ENCODE measurements at regions not wholly inside any gene's neighbourhood (a gene's known extent, or its start where the extent isn't known, plus 50 kb on each side); places are given as distances from the start of the nearest gene placed in this dataset.

DNA sequence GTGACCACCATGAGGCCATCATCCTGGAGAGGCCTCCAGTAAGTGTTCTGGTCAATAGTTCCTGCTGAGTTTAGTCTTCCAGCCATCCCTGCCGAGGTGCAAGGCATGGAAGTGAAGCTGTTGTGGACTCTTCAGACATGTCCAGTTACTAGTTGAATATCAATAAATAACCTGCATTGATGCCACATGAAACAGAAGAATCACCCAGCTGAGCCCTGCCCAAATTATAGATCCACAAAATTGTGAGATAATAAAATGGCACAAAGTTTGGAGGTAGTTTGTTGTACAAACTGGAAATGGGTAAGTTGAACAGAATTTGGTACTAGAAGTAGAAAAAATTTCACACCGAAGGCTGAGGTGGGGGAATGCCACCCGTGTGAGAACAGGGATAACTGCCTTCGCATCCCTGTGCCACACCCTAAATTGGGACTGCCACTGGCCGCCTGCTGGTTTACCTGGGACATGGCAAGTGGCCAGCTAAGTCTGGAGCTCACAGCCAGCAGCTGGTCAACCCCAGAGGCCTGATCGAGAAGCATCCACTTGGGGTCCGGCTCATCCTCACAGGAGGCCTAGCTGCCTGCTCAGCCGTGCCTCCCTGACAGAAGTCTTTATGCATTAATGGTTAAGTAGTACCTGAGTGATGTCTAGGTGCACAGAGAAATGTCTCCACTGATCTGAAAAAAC lies 184.5 kb downstream of the SPRY1 start:
- POLR2A ChIA-PET = no interaction called here
- no peak for DNase-seq (ENCODE audit: extremely low spot score)
- CTCF ChIA-PET = interaction anchor here (1.0 to 3.6 kb wide), 2 partner anchors 17 kb away, joined by 3 to 19 read pairs; no protein-coding TSS in a partner anchor
- TF ChIP-seq CTCF (IDR thresholded peaks at IDR 0.05; ENCODE audit: control extremely low read depth, extremely low read depth, low read depth, missing control alignments) = no peak

- no peak for DNase-seq (ENCODE audit: extremely low spot score)
- POLR2A ChIA-PET = no interaction called here
- CTCF ChIA-PET = interaction anchor here (0.9 to 3.6 kb wide), 2 partner anchors 18 to 29 kb away, joined by 3 to 19 read pairs; no protein-coding TSS in a partner anchor
- TF ChIP-seq CTCF (IDR thresholded peaks at IDR 0.05; ENCODE audit: control extremely low read depth, extremely low read depth, low read depth, missing control alignments) = no peak
These were observed 185.2 kb downstream of the SPRY1 start for GRCh38 chr4:123581802-123582201.

DNA sequence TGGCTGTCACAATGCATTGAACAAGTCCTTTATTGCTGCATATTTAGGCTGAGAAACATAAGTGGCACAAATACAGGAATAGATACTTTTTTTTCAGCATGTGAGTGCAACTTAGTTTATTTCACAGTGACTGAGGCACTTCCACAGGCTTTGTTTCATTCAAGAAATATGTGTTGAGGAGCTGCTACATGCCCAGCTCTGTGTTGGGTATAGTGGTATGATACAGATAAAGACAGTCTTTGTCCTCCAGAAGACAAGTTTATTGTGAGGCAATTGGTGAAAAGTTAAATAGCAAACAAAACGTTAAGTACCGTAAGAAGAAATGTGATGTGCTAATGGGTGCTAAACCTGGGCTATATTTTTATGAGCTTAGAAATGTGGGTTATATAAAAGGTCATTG lies 186.4 kb downstream of the SPRY1 start:
- ChIA-PET CTCF (interaction anchor here (1.1 to 3.6 kb wide), 2 partner anchors 19 to 36 kb away, joined by 3 to 19 read pairs; no protein-coding TSS in a partner anchor), POLR2A (no interaction called here)
- DNase-seq (ENCODE audit: extremely low spot score) = no peak
- no peak for TF ChIP-seq CTCF (IDR thresholded peaks at IDR 0.05; ENCODE audit: control extremely low read depth, extremely low read depth, low read depth, missing control alignments)

GRCh38 chr4:123585111-123585510 lies 188.5 kb downstream of the SPRY1 start:
- DNase-seq (ENCODE audit: extremely low spot score) = no peak
- POLR2A ChIA-PET = no interaction called here
- TF ChIP-seq CTCF (IDR thresholded peaks at IDR 0.05; ENCODE audit: control extremely low read depth, extremely low read depth, low read depth, missing control alignments) = no peak
- CTCF ChIA-PET = no interaction called here

GRCh38 chr4:123587983-123588494 lies 191.4 kb downstream of the SPRY1 start:
- CTCF ChIA-PET = interaction anchor here (1.0 to 3.5 kb wide), 5 partner anchors 10 to 22 kb away, joined by 3 to 15 read pairs (median 5); no protein-coding TSS in a partner anchor
- DNase-seq (ENCODE audit: extremely low spot score) = no peak
- POLR2A ChIA-PET = no interaction called here
- TF ChIP-seq CTCF (IDR thresholded peaks at IDR 0.05; ENCODE audit: control extremely low read depth, extremely low read depth, low read depth, missing control alignments) = no peak

DNA sequence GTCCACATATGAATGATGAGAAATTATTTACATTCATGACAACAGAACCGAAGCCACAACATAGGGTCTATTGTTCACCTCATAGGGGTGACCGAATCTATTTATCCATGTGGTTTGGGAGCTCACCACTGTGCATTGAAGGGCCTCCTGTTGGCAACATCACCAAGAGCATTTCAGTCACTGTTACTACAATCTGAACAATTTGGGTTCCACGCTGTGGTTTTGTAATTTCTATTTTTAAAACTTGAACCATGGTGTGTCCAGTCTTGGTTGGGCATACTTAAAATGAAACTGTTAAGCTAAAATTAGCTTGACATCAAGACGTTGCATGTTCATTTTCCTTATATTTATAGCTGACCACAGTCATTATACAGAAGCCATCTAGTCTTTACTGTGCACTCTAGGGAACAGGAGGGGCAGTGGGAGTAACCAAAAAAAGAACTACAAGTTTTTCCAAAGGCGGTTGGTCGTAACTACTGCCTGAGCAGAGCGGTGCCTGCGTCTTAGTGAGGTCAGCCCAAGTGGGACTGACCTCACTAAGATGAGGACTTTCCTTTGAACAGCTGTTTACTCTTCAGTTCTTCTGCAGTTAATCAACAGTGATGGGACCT lies 192.1 kb downstream of the SPRY1 start:
- DNase-seq (ENCODE audit: extremely low spot score) = peak; percentile 12
- ChIA-PET POLR2A (no interaction called here), CTCF (interaction anchor here (1.0 to 3.5 kb wide), 4 partner anchors 12 to 23 kb away, joined by 4 to 15 read pairs (median 6); no protein-coding TSS in a partner anchor)
- no peak for TF ChIP-seq CTCF (IDR thresholded peaks at IDR 0.05; ENCODE audit: control extremely low read depth, extremely low read depth, low read depth, missing control alignments)
